ENCODE measurements at regions not wholly inside any gene's neighbourhood (a gene's known extent, or its start where the extent isn't known, plus 50 kb on each side); places are given as distances from the start of the nearest gene placed in this dataset.

DNA sequence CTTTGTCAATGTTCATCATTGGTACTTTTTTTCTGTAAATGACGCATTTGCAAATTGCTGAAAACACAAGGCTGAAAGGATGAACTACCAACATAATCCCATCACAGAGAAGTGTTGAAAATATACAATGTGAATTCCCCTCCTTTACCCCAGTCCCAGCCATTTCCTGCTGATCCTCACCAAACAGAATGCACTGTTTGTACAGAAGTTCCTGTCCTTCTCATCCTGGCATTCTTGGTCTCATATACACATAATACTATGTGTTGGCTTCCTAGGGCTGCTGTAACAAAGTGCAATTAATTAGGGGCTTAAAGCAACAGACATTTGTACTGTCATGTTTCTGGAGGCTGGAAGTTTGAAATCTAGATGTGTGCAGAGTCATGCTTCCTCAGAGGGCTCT, 836.2 kb upstream of the MGAT4C start:
- TF ChIP-seq, protein P1, sequence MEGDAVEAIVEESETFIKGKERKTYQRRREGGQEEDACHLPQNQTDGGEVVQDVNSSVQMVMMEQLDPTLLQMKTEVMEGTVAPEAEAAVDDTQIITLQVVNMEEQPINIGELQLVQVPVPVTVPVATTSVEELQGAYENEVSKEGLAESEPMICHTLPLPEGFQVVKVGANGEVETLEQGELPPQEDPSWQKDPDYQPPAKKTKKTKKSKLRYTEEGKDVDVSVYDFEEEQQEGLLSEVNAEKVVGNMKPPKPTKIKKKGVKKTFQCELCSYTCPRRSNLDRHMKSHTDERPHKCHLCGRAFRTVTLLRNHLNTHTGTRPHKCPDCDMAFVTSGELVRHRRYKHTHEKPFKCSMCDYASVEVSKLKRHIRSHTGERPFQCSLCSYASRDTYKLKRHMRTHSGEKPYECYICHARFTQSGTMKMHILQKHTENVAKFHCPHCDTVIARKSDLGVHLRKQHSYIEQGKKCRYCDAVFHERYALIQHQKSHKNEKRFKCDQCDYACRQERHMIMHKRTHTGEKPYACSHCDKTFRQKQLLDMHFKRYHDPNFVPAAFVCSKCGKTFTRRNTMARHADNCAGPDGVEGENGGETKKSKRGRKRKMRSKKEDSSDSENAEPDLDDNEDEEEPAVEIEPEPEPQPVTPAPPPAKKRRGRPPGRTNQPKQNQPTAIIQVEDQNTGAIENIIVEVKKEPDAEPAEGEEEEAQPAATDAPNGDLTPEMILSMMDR (IDR thresholded peaks at IDR 0.05), result no peak
- DNase-seq, result no peak
- no peaks in the 10 kb centered on the region for H3K36me3 ChIP-seq (replicated peaks in 1 of 2; ENCODE audit: control insufficient read depth in 1 of 2, insufficient read depth in 2 of 2, low read length in 2 of 2)
- H3K4me3 ChIP-seq (replicated peaks in 1 of 3; ENCODE audit: low read depth in 2 of 3, low read length in 3 of 3), result no peak overlapping the region
- H4K20me1 ChIP-seq (ENCODE audit: insufficient read depth, low read length), result no peaks in the 10 kb centered on the region
- no peak overlapping the region for H3K4me2 ChIP-seq (replicated peaks; ENCODE audit: extremely low read depth, low read length, poor library complexity, severe bottlenecking)
- no peak overlapping the region for H3K9ac ChIP-seq (ENCODE audit: insufficient read depth, low read length, poor library complexity, severe bottlenecking)
- Mint-ChIP-seq H3K27ac (no peak overlapping the region), H3K36me3 (no peaks in the 10 kb centered on the region), H3K4me3 (no peak overlapping the region), H3K27me3 (ENCODE audit: low read depth in 3 of 3) (no peaks in the 10 kb centered on the region), H3K4me1 (no peaks in the 10 kb centered on the region), H3K9me3 (peaks cover 0 to 4% (median 0%) of the 10 kb centered on the region in 7 donors)
- no peak overlapping the region for H2AFZ ChIP-seq (ENCODE audit: insufficient read depth, low read depth, low read length, poor library complexity, severe bottlenecking)
- H3K79me2 ChIP-seq (ENCODE audit: insufficient read depth, low read length), result no peaks in the 10 kb centered on the region
- H3K9me3 ChIP-seq (replicated peaks in 1 of 2; ENCODE audit: control insufficient read depth in 1 of 2, insufficient read depth in 1 of 2, low read length in 2 of 2), result no peaks in the 10 kb centered on the region
- intact Hi-C loops (cut with micrococcal nuclease), result no loop called here
- H3K27me3 ChIP-seq (ENCODE audit: control insufficient read depth in 2 of 2, insufficient read depth in 2 of 2, low read length in 2 of 2), result no peaks in the 10 kb centered on the region
- WGBS (ENCODE audit: insufficient coverage), result no CpG with 5 or more reads among the region's 1 CpG
- H3K27ac ChIP-seq (ENCODE audit: low read depth in 1 of 2, low read length in 2 of 2), result no peak overlapping the region
- H3K4me1 ChIP-seq (ENCODE audit: control insufficient read depth in 1 of 2, insufficient read depth in 2 of 2, low read length in 2 of 2), result no peaks in the 10 kb centered on the region

DNA sequence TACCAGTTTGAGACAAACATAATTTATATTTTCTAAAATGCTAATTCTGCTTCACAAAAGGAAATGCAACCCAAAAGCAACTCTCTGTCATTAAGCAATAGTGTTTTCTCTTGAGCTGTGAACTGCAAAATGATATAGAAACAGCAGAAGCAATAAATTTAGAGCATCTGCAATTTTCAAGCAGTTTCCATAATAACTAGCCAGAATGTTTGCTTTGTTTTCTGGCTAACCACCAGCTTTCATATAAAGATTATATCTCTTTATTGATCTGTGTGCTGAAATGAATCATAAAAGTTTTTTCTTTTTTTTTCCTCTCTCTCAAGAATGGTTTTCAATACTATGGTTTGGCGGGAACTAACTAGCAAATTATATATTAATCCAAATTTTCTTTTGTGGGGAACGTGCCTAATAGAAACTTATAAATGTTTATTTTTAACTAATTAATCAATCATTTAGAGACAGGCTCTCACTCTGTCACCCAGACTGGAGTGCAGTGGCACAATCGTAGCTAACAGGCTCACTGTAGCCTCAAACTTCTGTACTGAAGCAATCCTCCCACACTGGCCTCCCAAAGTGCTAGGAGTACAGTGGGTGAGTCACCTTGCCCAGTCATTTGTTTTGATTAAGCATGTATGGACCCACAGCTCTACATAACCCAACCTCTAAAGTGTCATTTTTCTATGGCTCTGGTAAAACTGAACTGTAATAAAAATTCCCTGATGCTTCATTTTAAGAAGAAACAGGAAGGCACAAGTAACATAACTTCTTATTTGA, 830.1 kb upstream of the MGAT4C start:
- intact Hi-C loops (cut with micrococcal nuclease), result no loop called here
- H4K20me1 ChIP-seq (ENCODE audit: insufficient read depth, low read length), result no peaks in the 10 kb centered on the region
- no peak overlapping the region for H3K9ac ChIP-seq (ENCODE audit: insufficient read depth, low read length, poor library complexity, severe bottlenecking)
- no peak overlapping the region for H3K27ac ChIP-seq (ENCODE audit: low read depth in 1 of 2, low read length in 2 of 2)
- no peak overlapping the region for H2AFZ ChIP-seq (ENCODE audit: insufficient read depth, low read depth, low read length, poor library complexity, severe bottlenecking)
- no peak overlapping the region for H3K4me3 ChIP-seq (replicated peaks in 1 of 3; ENCODE audit: low read depth in 2 of 3, low read length in 3 of 3)
- no peaks in the 10 kb centered on the region for H3K27me3 ChIP-seq (ENCODE audit: control insufficient read depth in 2 of 2, insufficient read depth in 2 of 2, low read length in 2 of 2)
- Mint-ChIP-seq H3K27ac (no peak overlapping the region), H3K4me3 (no peak overlapping the region), H3K9me3 (no peaks in the 10 kb centered on the region), H3K36me3 (no peaks in the 10 kb centered on the region), H3K27me3 (ENCODE audit: low read depth in 3 of 3) (peaks cover 0 to 1% (median 0%) of the 10 kb centered on the region in 3 donors), H3K4me1 (no peaks in the 10 kb centered on the region)
- no peak for DNase-seq
- H3K79me2 ChIP-seq (ENCODE audit: insufficient read depth, low read length), result no peaks in the 10 kb centered on the region
- H3K36me3 ChIP-seq (replicated peaks in 1 of 2; ENCODE audit: control insufficient read depth in 1 of 2, insufficient read depth in 2 of 2, low read length in 2 of 2), result no peaks in the 10 kb centered on the region
- WGBS (ENCODE audit: insufficient coverage), result no CpG with 5 or more reads among the region's 3 CpGs
- no peak overlapping the region for H3K4me2 ChIP-seq (replicated peaks; ENCODE audit: extremely low read depth, low read length, poor library complexity, severe bottlenecking)
- no peaks in the 10 kb centered on the region for H3K9me3 ChIP-seq (replicated peaks in 1 of 2; ENCODE audit: control insufficient read depth in 1 of 2, insufficient read depth in 1 of 2, low read length in 2 of 2)
- no peaks in the 10 kb centered on the region for H3K4me1 ChIP-seq (ENCODE audit: control insufficient read depth in 1 of 2, insufficient read depth in 2 of 2, low read length in 2 of 2)
- TF ChIP-seq, protein P1 (IDR thresholded peaks at IDR 0.05), result no peak

All from CD14-positive monocyte (primary cell).